Erythroblast (primary cell): ENCODE measurements at regions not wholly inside any gene's neighbourhood (a gene's known extent, or its start where the extent isn't known, plus 50 kb on each side); places are given as distances from the start of the nearest gene placed in this dataset.

Experiments
- GATA1 ChIP-seq: IDR thresholded peaks from 2 replicates; pipeline ENCODE4 v1.6.1; 2011; ENCODE audit warnings: low read depth, mild to moderate bottlenecking, control low read depth, low read length, moderate library complexity
- POLR2A ChIP-seq: IDR thresholded peaks from 2 replicates; pipeline ENCODE4 v1.6.1; 2011; ENCODE audit warnings: mild to moderate bottlenecking, low read length

DNA sequence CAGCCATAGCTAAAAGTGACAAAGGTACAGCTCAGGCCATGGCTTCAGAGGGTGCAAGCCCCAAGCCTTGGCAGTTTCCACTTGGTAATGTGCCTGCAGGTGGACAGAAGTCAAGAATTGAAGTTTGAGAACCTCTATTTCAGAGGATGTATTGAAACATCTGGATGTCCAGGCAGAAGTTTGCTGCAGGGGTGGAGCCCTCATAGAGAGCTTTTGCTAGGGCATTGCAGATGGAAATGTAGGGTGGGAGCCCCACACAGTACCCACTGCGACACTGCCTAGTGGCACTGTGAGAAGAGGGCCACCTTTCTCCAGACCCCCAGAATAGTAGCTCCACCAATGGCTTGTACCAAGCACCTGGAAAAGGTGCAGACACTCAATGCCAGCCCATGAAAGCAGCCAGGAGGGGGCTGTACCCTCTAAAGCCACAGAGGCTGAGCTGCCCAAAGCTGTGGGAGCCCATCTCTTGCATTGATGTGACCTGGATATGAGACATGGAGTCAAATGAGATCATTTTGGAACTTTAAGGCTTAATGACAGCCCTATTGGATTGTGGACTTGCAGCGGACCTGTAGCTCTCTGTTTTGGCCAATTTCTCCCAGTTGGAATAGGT lies 1299.4 kb upstream of the MAP3K7 start:
- TF ChIP-seq POLR2A: no peak
- TF ChIP-seq GATA1: no peak
